Activated B cell treated with CpG ODN at 0.5 μM for 24 hours (primary cell): ENCODE measurements at regions not wholly inside any gene's neighbourhood (a gene's known extent, or its start where the extent isn't known, plus 50 kb on each side); places are given as distances from the start of the nearest gene placed in this dataset.

Source experiments
- ATAC-seq: fragments of 200-7000 bp; cut with Tn5 transposase; one replicate; pipeline ENCODE4 v1.10.0; 2021; ENCODE audit warnings: low read depth, mild to moderate bottlenecking, moderate library complexity
- CTCF ChIA-PET: fragments of 350-600 bp; sonication (Branson Sonifier 250); formaldehyde crosslinking; loops from one replicate; lab custom pipeline; 2021; ENCODE audit warnings: antibody characterized with exemption; lab: Charles Lee
- POLR2A ChIA-PET: fragments of 350-600 bp; sonication (Branson Sonifier 250); formaldehyde crosslinking; loops from one replicate; lab custom pipeline; 2021; ENCODE audit warnings: antibody characterized with exemption; lab: Charles Lee
- DNase-seq: peaks from one replicate; pipeline ENCODE4 v3.0.0; 2022
- H3K27ac Mint-ChIP-seq: one replicate; pipeline ENCODE4 v1.8.0; 2020; ENCODE audit warnings: mixed read lengths
- H3K27me3 Mint-ChIP-seq: one replicate; pipeline ENCODE4 v1.8.0; 2021; ENCODE audit warnings: mixed read lengths
- H3K36me3 Mint-ChIP-seq: one replicate; pipeline ENCODE4 v1.8.0; 2021; ENCODE audit warnings: low read depth, mixed read lengths
- H3K4me1 Mint-ChIP-seq: one replicate; pipeline ENCODE4 v1.8.0; 2021; ENCODE audit warnings: mixed read lengths
- H3K4me3 Mint-ChIP-seq: one replicate; pipeline ENCODE4 v1.8.0; 2020; ENCODE audit warnings: mild to moderate bottlenecking, mixed read lengths
- H3K9me3 Mint-ChIP-seq: one replicate; pipeline ENCODE4 v1.8.0; 2020; ENCODE audit warnings: mixed read lengths
- intact Hi-C: fragments of 100-400 bp; cut with micrococcal nuclease; formaldehyde crosslinking; loops from one replicate; pipeline ENCODE4 v1.15.1; 2024
- TF ChIP-seq, protein P1 (sequence below): fragments of 200-600 bp; IDR thresholded peaks from one replicate; pipeline ENCODE4 v1.8.0; 2022; ENCODE audit warnings: antibody characterized with exemption, mild to moderate bottlenecking

DNA sequence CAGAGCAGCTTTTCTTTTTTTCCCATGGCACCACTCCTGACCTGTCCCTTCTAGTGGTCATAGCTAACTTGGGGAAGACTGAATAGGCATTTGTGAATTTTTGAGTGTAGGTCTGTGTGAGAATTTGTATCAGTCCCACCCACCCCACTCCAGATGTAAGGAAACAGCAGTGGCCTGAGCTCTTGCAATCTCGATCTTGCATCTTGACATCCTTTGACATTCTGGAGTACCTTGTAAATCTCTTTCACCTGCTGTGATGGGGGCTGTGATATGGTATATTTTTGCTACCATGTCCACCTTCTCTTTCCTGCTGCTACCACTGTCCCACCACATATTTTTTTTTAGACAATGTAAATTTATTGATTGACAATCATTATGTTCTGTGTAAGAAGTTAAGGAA, 289.3 kb downstream of the MAP2K6 start:
- ChIA-PET CTCF (no interaction called here), POLR2A (no interaction called here)
- peaks cover 15% of the 10 kb centered on the region for H3K9me3 Mint-ChIP-seq
- no peak overlapping the region for H3K27ac Mint-ChIP-seq
- peaks cover 10% of the 10 kb centered on the region for H3K4me1 Mint-ChIP-seq
- DNase-seq (no peak), ATAC-seq (no peak)
- intact Hi-C loops: no loop called here
- H3K4me3 Mint-ChIP-seq: no peak overlapping the region
- peaks cover under 1% of the 10 kb centered on the region for H3K36me3 Mint-ChIP-seq
- peaks cover 3% of the 10 kb centered on the region for H3K27me3 Mint-ChIP-seq
- TF ChIP-seq, protein P1, sequence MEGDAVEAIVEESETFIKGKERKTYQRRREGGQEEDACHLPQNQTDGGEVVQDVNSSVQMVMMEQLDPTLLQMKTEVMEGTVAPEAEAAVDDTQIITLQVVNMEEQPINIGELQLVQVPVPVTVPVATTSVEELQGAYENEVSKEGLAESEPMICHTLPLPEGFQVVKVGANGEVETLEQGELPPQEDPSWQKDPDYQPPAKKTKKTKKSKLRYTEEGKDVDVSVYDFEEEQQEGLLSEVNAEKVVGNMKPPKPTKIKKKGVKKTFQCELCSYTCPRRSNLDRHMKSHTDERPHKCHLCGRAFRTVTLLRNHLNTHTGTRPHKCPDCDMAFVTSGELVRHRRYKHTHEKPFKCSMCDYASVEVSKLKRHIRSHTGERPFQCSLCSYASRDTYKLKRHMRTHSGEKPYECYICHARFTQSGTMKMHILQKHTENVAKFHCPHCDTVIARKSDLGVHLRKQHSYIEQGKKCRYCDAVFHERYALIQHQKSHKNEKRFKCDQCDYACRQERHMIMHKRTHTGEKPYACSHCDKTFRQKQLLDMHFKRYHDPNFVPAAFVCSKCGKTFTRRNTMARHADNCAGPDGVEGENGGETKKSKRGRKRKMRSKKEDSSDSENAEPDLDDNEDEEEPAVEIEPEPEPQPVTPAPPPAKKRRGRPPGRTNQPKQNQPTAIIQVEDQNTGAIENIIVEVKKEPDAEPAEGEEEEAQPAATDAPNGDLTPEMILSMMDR: no peak

DNA sequence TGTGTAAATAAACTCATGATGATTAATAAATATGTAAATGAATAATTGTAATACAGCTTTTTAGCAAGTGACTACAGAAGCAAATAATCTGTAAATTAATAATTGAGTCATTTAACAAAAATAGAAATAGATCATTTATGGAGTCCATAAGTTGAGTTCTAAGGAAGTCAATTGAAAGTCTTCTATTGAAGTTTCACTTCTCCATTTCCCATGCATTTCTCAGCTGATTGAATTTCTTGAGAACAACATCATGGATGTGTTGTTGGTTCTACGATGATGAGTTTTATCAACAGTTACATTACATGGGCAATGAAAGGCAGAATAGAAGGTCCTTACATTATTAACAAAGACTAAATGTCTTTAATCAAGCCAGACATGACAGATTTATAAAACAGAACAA, 290.4 kb downstream of the MAP2K6 start:
- Mint-ChIP-seq H3K9me3 (peaks cover 5% of the 10 kb centered on the region), H3K36me3 (no peaks in the 10 kb centered on the region), H3K4me3 (no peak overlapping the region), H3K4me1 (peaks cover 10% of the 10 kb centered on the region), H3K27me3 (peaks cover 3% of the 10 kb centered on the region), H3K27ac (no peak overlapping the region)
- ChIA-PET POLR2A (no interaction called here), CTCF (no interaction called here)
- TF ChIP-seq, protein P1: no peak
- intact Hi-C loops: no loop called here
- no peak for ATAC-seq
- no peak for DNase-seq

DNA sequence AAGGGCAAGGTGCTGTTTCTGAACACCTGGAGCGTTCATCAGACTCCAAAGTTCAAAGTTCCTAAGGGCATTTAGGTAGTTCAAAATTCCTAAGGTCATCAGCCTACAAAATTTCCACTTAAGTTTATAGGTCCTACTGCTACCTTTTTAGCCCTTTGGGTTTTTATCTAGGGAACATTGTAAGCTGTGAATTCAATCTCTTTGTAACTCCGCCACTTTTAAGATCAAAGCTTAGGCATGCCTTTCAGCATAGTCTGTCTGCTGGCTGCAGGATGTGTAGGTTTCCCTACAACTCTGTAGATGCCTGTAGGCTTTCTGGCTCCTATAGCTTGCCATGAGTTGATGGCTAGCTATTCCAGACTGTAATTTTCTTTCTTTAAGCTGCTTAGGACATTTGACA, 291.6 kb downstream of the MAP2K6 start:
- DNase-seq: no peak
- intact Hi-C loops: no loop called here
- Mint-ChIP-seq H3K9me3 (no peaks in the 10 kb centered on the region), H3K27ac (no peak overlapping the region), H3K4me1 (peaks cover 10% of the 10 kb centered on the region), H3K4me3 (no peak overlapping the region), H3K27me3 (peaks cover 3% of the 10 kb centered on the region), H3K36me3 (no peaks in the 10 kb centered on the region)
- ATAC-seq: no peak
- TF ChIP-seq, protein P1: no peak
- CTCF ChIA-PET: no interaction called here
- POLR2A ChIA-PET: no interaction called here

DNA sequence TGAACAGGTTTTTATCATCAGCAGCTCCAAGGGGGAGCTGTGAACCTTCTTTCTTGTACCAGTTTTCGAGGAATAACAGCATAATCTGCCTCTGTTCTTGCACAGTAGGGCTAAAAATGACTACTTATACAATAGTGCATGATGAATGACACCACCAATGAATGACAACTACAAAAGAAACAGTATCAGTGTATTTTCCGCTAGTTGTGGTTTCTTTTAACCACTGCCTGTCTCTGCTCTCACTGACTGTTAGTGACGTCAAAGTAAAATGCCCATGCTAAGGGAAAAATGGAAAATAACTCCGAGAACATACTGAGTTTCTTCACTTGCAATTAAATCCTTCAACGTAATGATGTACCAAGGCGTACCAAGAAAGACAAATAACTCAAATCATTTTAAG, 294.9 kb downstream of the MAP2K6 start:
- ChIA-PET POLR2A (no interaction called here), CTCF (no interaction called here)
- H3K4me1 Mint-ChIP-seq: peaks cover 7% of the 10 kb centered on the region
- H3K4me3 Mint-ChIP-seq: no peak overlapping the region
- H3K9me3 Mint-ChIP-seq: no peaks in the 10 kb centered on the region
- intact Hi-C loops: no loop called here
- ATAC-seq (no peak), DNase-seq (no peak)
- H3K27me3 Mint-ChIP-seq: peaks cover 3% of the 10 kb centered on the region
- no peak overlapping the region for H3K27ac Mint-ChIP-seq
- TF ChIP-seq, protein P1: no peak
- H3K36me3 Mint-ChIP-seq: no peaks in the 10 kb centered on the region

DNA sequence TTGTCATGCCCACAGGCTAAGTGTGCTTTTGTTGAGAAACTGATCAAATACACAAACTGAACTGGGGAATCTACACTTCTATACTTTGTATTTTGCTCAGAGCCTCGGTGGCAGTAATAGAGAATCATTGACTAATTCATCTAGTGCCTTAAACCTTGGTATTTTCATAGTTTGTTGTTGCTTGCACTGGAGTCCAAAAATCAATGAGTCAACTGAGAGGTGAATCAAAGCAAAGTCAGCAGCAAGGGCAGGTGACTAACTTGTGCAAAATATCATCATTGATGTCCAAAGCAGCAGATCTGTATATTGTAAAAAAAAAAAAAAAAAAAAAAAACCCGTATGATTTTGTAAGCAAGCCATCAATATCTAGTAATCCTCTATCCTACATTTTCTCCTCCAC, 296.4 kb downstream of the MAP2K6 start:
- TF ChIP-seq, protein P1: no peak
- no peak overlapping the region for H3K4me3 Mint-ChIP-seq
- H3K27me3 Mint-ChIP-seq: peaks cover 3% of the 10 kb centered on the region
- no peak for ATAC-seq
- CTCF ChIA-PET: no interaction called here
- intact Hi-C loops: no loop called here
- H3K9me3 Mint-ChIP-seq: no peaks in the 10 kb centered on the region
- H3K27ac Mint-ChIP-seq: no peak overlapping the region
- H3K36me3 Mint-ChIP-seq: no peaks in the 10 kb centered on the region
- no peak for DNase-seq
- POLR2A ChIA-PET: no interaction called here
- H3K4me1 Mint-ChIP-seq: no peaks in the 10 kb centered on the region
